Nephron progenitor cell (in vitro differentiated cells): ENCODE measurements at regions not wholly inside any gene's neighbourhood (a gene's known extent, or its start where the extent isn't known, plus 50 kb on each side); places are given as distances from the start of the nearest gene placed in this dataset.
"Not testable (repeated sequence)": the region's sequence is repeated elsewhere in the genome, so short reads cannot be mapped to it uniquely, and the experiment has no call there.

Experiments used
- DNase-seq: peaks from one replicate; pipeline ENCODE4 v3.0.0; 2021
- H3K27ac Mint-ChIP-seq: 2 replicates; pipeline ENCODE4 v1.8.0; 2021; ENCODE audit warnings: mild to moderate bottlenecking, moderate library complexity, mixed read lengths
- H3K27me3 Mint-ChIP-seq: 2 replicates; pipeline ENCODE4 v1.8.0; 2021; ENCODE audit warnings: mild to moderate bottlenecking, low read depth, mixed read lengths; ENCODE audit not compliant: poor library complexity
- H3K36me3 Mint-ChIP-seq: 2 replicates; pipeline ENCODE4 v1.8.0; 2021; ENCODE audit warnings: low read depth, mixed read lengths
- H3K4me1 Mint-ChIP-seq: 2 replicates; pipeline ENCODE4 v1.8.0; 2021; ENCODE audit warnings: mixed read lengths
- H3K4me3 Mint-ChIP-seq: 2 replicates; pipeline ENCODE4 v1.8.0; 2021; ENCODE audit warnings: mild to moderate bottlenecking, moderate library complexity, mixed read lengths
- H3K9me3 Mint-ChIP-seq: 2 replicates; pipeline ENCODE4 v1.8.0; 2021; ENCODE audit warnings: mild to moderate bottlenecking, moderate library complexity, mixed read lengths
- CTCF ChIP-seq: fragments of 200-600 bp; sonication (generic); IDR thresholded peaks from 2 replicates; pipeline ENCODE4 v1.5.0; 2021; ENCODE audit warnings: antibody characterized with exemption

DNA sequence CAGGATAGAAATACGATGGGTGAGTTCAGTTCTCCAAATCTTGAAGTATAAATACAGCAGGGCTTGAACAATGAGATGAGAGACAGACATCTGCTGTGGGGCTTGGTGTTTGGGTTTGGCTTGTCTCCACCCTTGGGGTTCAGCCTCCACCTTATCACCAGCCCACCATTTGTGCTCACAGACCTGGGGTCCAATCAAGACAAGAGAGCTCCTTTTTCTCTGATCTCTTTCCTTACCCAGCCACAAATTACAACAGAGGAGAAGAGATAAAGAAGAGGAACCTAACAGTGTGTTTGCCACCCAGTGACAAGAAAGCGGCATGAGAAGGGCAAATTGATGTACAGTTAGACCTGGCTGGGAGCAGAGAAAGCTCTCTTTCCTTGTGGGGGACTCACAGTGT is 204.5 kb upstream of the CXCR4 start:
- TF ChIP-seq CTCF: no peak
- no peaks in the 10 kb centered on the region for H3K27me3 Mint-ChIP-seq
- peaks cover 7% of the 10 kb centered on the region for H3K9me3 Mint-ChIP-seq
- H3K4me1 Mint-ChIP-seq: peaks cover 70% of the 10 kb centered on the region
- DNase-seq: no peak
- peak overlapping the region; percentile 45 for H3K27ac Mint-ChIP-seq
- no peaks in the 10 kb centered on the region for H3K36me3 Mint-ChIP-seq
- no peak overlapping the region for H3K4me3 Mint-ChIP-seq

DNA sequence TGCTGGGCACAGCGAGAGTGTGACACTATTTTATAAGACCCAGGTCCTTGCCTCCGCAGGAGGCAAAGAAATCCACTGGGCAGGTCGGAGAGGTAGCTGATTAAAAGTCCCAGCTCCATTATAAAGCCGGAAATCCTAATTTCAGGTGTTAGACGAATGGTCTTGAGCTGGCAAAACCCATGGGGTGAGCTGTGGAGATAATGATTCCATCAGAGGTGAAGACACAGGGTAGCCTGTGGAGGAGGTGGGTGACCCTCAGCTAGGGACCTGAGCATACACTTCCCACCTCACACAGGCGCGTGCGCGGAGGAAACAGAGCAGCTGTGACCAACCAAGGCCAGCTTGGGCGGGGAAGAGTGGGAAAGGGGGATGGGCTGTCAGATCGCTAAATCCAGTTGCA is 201.7 kb upstream of the CXCR4 start:
- TF ChIP-seq CTCF: no peak
- Mint-ChIP-seq H3K9me3 (peaks cover 6% of the 10 kb centered on the region), H3K36me3 (no peaks in the 10 kb centered on the region), H3K27me3 (peaks cover 2% of the 10 kb centered on the region), H3K4me3 (peak overlapping the region; percentile 2), H3K27ac (peak overlapping the region; percentile 64), H3K4me1 (peaks cover 65% of the 10 kb centered on the region)
- no peak for DNase-seq

DNA sequence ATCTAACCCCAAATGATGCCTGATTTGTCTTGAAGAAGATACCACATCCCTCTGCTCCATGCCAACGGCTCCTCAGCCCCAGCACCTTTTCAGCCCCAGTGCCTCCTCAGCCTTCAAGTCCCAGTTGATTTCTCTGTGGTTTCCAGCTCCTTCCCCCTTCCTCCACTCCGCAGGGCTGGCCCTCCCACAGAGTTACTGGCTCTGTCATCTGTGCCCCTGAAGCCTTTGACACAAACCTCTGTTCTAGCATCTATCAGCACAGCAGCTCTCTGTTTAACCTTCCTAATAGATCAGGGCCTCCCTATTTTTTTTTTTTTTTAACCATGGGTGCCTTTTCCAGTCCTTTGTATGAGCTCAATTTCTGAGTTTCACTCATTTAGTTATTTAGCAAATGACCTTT is 201.3 kb upstream of the CXCR4 start:
- peak; percentile 26 for DNase-seq
- Mint-ChIP-seq H3K4me3 (peak overlapping the region; percentile 2), H3K9me3 (peaks cover 3% of the 10 kb centered on the region), H3K27me3 (peaks cover 2% of the 10 kb centered on the region), H3K36me3 (no peaks in the 10 kb centered on the region), H3K4me1 (peaks cover 65% of the 10 kb centered on the region), H3K27ac (peak overlapping the region; percentile 64)
- TF ChIP-seq CTCF: no peak

DNA sequence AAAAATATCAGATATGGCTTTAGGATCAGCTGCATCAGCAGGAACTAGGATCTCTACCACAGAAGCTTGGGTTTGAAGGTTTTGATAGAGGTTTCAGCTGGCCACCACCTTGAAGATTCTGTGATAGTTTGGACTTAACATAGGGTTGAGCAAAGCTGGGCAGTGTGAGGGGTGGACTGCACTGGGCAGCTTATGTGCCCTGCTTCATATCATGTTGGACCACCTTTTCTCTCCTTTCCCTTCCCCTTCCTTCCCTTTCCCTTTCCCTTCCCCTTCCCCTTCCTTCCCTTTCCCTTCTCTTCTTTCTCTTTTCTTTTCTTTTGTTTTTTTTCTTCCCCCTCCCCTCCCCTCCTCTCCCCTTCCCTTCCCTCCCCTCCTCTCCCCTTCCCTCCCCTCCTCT is 196.3 kb upstream of the CXCR4 start:
- H3K4me3 Mint-ChIP-seq: no peak overlapping the region
- H3K27me3 Mint-ChIP-seq: peaks cover 2% of the 10 kb centered on the region
- H3K4me1 Mint-ChIP-seq: peaks cover 53% of the 10 kb centered on the region
- no peak for TF ChIP-seq CTCF
- no peaks in the 10 kb centered on the region for H3K9me3 Mint-ChIP-seq
- H3K36me3 Mint-ChIP-seq: no peaks in the 10 kb centered on the region
- no peak for DNase-seq
- H3K27ac Mint-ChIP-seq: no peak overlapping the region

GRCh38 chr2:136312568-136312967 is 194.6 kb upstream of the CXCR4 start:
- H3K36me3 Mint-ChIP-seq, H3K9me3 Mint-ChIP-seq, DNase-seq, H3K27ac Mint-ChIP-seq, H3K4me3 Mint-ChIP-seq, H3K27me3 Mint-ChIP-seq: not testable (repeated sequence)
- H3K4me1 Mint-ChIP-seq: peaks cover 52% of the 10 kb centered on the region

DNA sequence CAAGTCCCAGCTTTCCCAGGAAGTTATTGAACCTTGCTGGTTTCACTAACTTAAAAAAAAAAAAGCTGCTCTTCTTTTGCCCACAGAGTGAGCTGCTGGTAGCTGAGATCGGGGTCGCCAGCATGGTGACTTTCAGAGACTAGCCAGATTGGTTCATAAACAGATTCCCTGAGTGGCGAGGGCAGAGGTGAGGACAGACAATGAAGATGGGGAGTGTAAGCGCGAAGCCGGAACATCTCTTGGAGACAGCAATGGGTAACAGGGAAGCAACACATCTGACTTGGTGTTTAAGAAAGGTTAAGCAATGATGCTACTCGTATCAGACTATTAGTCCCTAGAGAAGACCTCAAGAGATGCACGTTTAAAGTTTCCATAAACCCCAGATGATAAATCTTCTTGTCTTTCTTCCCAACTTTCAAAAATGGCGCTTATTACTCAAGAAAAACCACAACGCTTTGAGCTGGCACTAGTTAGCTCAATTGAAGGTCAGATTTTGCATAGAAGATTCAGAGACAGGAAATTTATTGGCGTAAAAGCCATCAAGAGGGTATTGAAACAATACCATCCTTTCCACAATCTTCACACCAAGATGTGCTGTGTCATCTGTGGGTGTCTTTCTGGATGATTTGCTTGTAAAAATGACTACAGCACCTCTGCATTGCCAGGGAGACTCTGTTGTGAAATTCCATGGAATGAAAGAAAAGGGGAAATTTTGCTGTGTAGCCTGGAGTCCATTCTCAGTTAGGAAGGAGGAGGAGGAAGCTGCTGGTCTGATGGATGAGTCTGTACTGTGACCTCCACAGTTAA is 193.1 kb upstream of the CXCR4 start:
- Mint-ChIP-seq H3K27me3 (peaks cover 7% of the 10 kb centered on the region), H3K36me3 (no peaks in the 10 kb centered on the region), H3K9me3 (no peaks in the 10 kb centered on the region), H3K27ac (peak overlapping the region; percentile 96), H3K4me3 (peak overlapping the region; percentile 33), H3K4me1 (peaks cover 43% of the 10 kb centered on the region)
- no peak for DNase-seq
- TF ChIP-seq CTCF: no peak
